Right atrium auricular region (tissue), 2 donors: ENCODE measurements at regions not wholly inside any gene's neighbourhood (a gene's known extent, or its start where the extent isn't known, plus 50 kb on each side); places are given as distances from the start of the nearest gene placed in this dataset.

Source experiments
- DNase-seq: peaks from one replicate; pipeline ENCODE4 v3.0.0-alpha.2; 2019; ENCODE audit warnings: low spot score
- H3K27ac ChIP-seq, 2 donors: fragments of 200-600 bp; sonication (generic); 1 replicate in 1 of 2; 2 replicates in 1 of 2; pipeline ENCODE4 v1.5.1; 2016 to 2019
- H3K27me3 ChIP-seq, 2 donors: fragments of 200-600 bp; sonication (generic); one replicate each; pipeline versions ENCODE4 v1.5.1 to v1.6.0; 2017 to 2019
- H3K36me3 ChIP-seq: fragments of 200-600 bp; sonication (generic); one replicate; pipeline ENCODE4 v1.5.1; 2016
- H3K4me1 ChIP-seq, 2 donors: fragments of 200-600 bp; sonication (generic); one replicate each; pipeline versions ENCODE4 v1.5.1 to v1.6.0; 2017 to 2019
- H3K4me3 ChIP-seq, 2 donors: fragments of 200-600 bp; sonication (generic); 1 replicate in 1 of 2; 2 replicates in 1 of 2; pipeline ENCODE4 v1.5.1; 2017 to 2019; ENCODE audit warnings: mild to moderate bottlenecking in 1 of 2, moderate library complexity in 1 of 2
- H3K9me3 ChIP-seq, 2 donors: fragments of 200-600 bp; sonication (generic); one replicate each; pipeline ENCODE4 v1.5.1; 2019
- TF ChIP-seq, protein P1 (sequence below), 2 donors: fragments of 200-600 bp; sonication (generic); IDR thresholded peaks; one replicate each; pipeline ENCODE4 v1.5.1; 2019; ENCODE audit warnings: antibody characterized with exemption in 2 of 2

DNA sequence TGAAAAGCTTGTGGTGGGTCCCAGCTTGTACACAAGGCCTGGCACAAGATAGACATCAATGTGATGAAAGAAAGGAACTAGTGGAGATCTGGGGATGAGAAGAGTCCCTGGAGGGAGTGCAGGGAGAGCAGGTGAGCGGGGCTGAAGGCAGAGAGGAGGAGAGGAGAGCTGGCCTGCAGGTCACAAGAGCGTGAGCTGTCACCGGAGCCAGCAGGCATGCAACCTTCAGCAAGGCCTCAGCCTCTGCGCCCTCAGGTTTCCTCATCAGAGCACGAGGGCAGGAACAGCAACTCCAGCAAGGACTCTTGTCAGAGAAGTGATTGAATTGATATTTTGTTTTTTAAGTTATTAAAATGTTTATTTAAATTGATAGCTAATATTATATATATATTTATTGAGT is 188.6 kb downstream of the CXCL12 start:
- no peak overlapping the region for H3K4me3 ChIP-seq
- TF ChIP-seq, protein P1, sequence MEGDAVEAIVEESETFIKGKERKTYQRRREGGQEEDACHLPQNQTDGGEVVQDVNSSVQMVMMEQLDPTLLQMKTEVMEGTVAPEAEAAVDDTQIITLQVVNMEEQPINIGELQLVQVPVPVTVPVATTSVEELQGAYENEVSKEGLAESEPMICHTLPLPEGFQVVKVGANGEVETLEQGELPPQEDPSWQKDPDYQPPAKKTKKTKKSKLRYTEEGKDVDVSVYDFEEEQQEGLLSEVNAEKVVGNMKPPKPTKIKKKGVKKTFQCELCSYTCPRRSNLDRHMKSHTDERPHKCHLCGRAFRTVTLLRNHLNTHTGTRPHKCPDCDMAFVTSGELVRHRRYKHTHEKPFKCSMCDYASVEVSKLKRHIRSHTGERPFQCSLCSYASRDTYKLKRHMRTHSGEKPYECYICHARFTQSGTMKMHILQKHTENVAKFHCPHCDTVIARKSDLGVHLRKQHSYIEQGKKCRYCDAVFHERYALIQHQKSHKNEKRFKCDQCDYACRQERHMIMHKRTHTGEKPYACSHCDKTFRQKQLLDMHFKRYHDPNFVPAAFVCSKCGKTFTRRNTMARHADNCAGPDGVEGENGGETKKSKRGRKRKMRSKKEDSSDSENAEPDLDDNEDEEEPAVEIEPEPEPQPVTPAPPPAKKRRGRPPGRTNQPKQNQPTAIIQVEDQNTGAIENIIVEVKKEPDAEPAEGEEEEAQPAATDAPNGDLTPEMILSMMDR (IDR thresholded peaks at IDR 0.05), result no peak

DNA sequence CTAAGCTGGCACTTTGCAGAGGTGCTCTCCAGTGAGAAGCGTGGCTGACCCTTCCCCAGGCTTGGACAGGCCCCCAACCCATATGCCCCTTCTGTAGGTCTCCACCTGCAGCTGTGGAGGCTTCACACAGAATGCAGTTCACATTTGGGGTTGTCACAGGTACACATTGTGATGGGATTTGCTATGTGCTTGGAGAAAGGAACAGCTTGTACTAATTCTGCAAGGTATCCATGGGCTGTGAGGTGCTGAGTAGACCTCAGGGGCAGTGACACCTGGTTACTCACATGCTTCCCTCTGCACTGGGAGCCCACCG is 188.9 kb downstream of the CXCL12 start:
- Histone ChIP-seq H3K4me1 (peaks cover 0 to 30% of the 10 kb centered on the region in 2 donors), H3K9me3 (no peaks in the 10 kb centered on the region), H3K4me3 (no peak overlapping the region), H3K27ac (no peak overlapping the region), H3K36me3 (no peaks in the 10 kb centered on the region), H3K27me3 (no peaks in the 10 kb centered on the region)
- TF ChIP-seq, protein P1 (IDR thresholded peaks at IDR 0.05), result no peak
- DNase-seq, result no peak

More for the DNA sequence above, 188.6 kb downstream of the CXCL12 start:
- no peak overlapping the region for H3K27ac ChIP-seq
- no peak for DNase-seq
- H3K9me3 ChIP-seq, result no peaks in the 10 kb centered on the region
- H3K27me3 ChIP-seq, result no peaks in the 10 kb centered on the region
- peaks cover 0 to 30% of the 10 kb centered on the region in 2 donors for H3K4me1 ChIP-seq
- no peaks in the 10 kb centered on the region for H3K36me3 ChIP-seq

DNA sequence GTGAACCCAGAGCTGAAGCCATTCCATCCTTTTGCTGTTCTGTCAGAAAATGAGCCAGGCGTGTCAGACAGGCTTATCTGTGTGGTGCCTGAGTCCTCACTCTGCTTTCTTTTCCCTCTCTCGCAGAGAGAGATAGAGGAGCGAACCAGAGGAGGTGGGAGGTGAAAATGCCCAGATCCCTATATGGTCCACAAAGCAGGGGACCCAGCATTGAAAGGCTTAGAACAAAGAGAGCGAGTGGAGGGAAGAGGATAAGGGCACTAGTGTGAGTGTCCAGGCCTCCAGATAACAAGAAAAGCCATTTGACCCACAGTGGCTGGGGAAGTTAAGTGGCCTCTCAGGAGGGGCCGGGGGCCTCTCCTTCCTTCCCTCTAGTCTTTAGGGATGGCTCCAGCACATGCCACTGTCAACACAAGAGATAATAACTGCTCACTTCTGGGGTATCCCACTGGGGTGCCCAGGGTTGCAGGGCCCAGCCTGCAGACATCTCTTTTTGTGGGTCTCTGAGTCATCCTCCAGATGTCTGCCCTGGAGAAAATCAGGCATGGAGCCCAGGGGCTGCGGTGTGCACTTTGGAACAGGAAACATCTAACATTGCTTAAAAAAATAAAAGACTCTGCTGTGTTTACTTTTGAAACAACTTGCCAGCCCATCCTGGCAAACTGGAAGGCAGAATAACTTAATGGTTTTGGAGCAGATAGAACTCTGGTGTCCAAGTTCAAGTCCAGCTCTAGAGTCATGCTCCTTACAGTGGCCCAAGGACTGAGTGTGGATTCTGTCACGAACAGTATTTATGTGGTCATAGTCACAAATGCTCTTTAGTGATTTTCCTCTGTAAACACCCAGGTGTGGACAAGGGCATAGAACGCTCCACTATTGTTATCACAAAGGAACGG is 189.5 kb downstream of the CXCL12 start:
- Histone ChIP-seq H3K9me3 (no peaks in the 10 kb centered on the region), H3K4me3 (no peak overlapping the region), H3K27ac (peak overlapping the region in 1 of 2 donors; percentile 54), H3K36me3 (no peaks in the 10 kb centered on the region), H3K27me3 (no peaks in the 10 kb centered on the region), H3K4me1 (peaks cover 0 to 30% of the 10 kb centered on the region in 2 donors)
- TF ChIP-seq, protein P1 (IDR thresholded peaks at IDR 0.05), result no peak
- peak; percentile 79 for DNase-seq

DNA sequence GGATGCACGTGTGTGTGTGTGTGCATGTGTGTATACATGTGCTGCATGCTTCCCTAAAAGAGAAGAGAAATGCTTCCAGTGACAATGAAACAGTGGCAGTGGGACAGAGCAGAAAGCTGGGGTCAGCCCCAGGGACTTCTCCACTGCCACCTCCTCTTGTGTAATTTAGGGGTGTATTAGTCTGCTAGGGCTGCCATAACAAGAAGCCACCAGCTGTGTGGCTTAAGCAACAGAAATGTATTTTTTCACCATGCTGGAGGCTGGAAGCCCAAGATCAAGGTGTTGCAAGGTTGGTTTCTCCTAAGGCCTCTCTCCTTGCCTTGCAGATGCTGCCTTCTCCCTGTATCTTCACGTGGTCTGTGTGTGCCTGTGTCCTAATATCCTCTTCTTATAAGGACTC is 190.5 kb downstream of the CXCL12 start:
- no peaks in the 10 kb centered on the region for H3K9me3 ChIP-seq
- no peak overlapping the region for H3K4me3 ChIP-seq
- peaks cover 0 to 30% of the 10 kb centered on the region in 2 donors for H3K4me1 ChIP-seq
- no peak for DNase-seq
- no peaks in the 10 kb centered on the region for H3K36me3 ChIP-seq
- no peaks in the 10 kb centered on the region for H3K27me3 ChIP-seq
- TF ChIP-seq, protein P1 (IDR thresholded peaks at IDR 0.05), result no peak
- no peak overlapping the region for H3K27ac ChIP-seq

DNA sequence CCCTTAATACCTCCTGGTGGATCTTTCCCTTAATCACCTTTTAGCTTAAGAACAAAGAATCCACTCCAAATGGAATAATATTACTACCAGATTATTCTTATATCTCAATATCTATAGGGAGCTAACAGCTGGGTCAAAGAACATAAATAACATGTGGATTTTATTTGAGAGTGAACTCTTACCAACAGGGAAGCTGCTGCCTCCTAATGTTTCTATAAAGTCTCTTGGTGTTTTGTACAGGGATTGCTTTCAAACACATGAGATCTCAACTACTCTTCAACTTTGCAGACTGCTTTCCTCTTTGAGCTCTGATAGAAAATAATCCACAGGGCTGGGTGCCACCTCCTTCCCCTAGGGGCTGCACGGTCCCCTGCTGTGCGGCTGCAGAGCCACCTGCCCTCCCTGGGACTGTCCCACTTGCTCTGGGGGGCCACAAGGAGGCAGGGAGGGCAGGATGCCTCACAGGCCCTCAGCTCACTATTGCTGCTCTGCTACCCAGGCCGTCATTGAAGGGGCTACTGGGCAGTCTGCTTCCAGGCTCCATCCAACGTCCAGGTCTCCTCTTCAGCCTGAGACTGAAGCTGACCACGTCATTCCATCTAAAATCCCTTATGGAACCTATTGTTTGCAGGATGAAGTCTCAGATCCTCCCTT is 191.2 kb downstream of the CXCL12 start:
- H3K27ac ChIP-seq, result no peak overlapping the region
- no peaks in the 10 kb centered on the region for H3K36me3 ChIP-seq
- DNase-seq, result no peak
- no peaks in the 10 kb centered on the region for H3K9me3 ChIP-seq
- no peak overlapping the region for H3K4me3 ChIP-seq
- TF ChIP-seq, protein P1 (IDR thresholded peaks at IDR 0.05), result no peak
- peaks cover 0 to 29% of the 10 kb centered on the region in 2 donors for H3K4me1 ChIP-seq
- H3K27me3 ChIP-seq, result no peaks in the 10 kb centered on the region
